Stimulated activated CD4-positive, alpha-beta T cell treated with anti-CD3 and anti-CD28 coated beads, Interleukin-4, amount 100 ng/mL, for 4 hours (primary cell): ENCODE measurements at regions not wholly inside any gene's neighbourhood (a gene's known extent, or its start where the extent isn't known, plus 50 kb on each side); places are given as distances from the start of the nearest gene placed in this dataset.
"Not testable (repeated sequence)": the region's sequence is repeated elsewhere in the genome, so short reads cannot be mapped to it uniquely, and the experiment has no call there.

Experiments
- DNase-seq, 2 experiments: peaks; one replicate each; pipeline ENCODE4 v3.0.0-alpha.2; 2020

DNA sequence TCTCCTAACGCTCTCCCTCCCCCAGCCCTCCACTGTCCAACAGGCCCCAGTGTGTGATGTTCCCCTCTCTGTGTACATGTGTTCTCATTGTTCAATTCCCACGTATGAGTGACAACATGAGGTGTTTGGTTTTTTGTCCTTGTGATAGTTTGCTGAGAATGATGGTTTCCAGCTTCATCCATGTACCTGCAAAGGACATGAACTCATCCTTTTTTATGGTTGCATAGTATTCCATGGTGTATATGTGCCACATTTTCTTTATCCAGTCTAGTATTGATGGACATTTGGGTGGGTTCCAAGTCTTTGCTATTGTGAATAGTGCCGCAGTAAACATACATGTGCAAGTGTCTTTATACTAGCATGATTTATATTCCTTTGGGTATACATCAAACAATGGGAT lies 347.4 kb downstream of the MAGEE1 start:
- DNase-seq, result not testable (repeated sequence)

- no peak for DNase-seq
These were observed 368.8 kb downstream of the MAGEE1 start for GRCh38 chrX:76796311-76796710.

GRCh38 chrX:76802708-76803107 lies 375.2 kb downstream of the MAGEE1 start:
- DNase-seq, result no peak

GRCh38 chrX:76815754-76816153 lies 388.2 kb downstream of the MAGEE1 start:
- DNase-seq, result no peak

DNA sequence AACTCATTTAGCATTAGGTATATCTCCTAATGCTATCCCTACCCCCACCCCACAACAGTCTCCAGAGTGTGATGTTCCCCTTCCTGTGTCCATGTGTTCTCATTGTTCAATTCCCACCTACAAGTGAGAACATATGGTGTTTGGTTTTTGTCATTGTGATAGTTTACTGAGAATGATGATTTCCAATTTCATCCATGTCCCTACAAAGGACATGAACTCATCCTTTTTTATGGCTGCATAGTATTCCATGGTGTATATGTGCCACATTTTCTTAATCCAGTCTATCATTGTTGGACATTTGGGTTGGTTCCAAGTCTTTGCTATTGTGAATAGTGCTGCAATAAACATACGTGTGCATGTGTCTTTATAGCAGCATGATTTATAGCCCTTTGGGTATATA lies 389.8 kb downstream of the MAGEE1 start:
- DNase-seq, result not testable (repeated sequence)

- DNase-seq, result no peak
These were observed 393.8 kb downstream of the MAGEE1 start for GRCh38 chrX:76821276-76821675.

DNA sequence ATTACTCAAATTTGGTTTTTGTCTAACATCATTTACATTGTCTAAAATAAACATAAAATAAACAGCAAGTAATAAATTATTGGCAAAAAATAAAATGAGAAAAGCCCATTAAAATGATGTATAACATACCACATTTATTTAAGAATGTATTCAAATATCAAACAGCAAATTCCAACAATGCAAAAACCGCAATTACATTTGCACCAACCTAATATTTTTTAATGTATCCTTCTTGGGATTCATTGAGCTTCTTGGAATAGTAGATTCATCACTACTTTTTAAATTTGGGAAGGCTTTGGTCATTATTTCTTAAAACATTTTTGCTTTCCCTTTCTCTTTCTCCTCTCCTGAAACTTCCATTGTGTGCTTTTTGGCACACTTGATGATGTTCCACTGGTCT lies 400.2 kb downstream of the MAGEE1 start:
- no peak for DNase-seq

DNA sequence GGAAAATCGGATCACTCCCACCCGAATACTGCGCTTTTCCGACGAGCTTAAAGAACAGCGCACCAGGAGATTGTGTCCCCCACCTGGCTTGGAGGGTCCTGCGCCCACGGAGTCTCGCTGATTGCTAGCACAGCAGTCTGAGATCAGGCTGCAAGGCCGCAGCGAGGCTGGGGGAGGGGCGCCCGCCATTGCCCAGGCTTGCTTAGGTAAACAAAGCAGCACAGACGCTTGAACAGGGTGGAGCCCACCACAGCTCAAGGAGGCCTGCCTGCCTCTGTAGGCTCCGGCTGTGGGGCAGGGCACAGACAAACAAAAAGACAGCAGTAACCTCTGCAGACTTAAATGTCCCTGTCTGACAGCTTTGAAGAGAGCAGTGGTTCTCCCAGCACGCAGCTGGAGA lies 413.4 kb downstream of the MAGEE1 start:
- DNase-seq, result not testable (repeated sequence)

DNA sequence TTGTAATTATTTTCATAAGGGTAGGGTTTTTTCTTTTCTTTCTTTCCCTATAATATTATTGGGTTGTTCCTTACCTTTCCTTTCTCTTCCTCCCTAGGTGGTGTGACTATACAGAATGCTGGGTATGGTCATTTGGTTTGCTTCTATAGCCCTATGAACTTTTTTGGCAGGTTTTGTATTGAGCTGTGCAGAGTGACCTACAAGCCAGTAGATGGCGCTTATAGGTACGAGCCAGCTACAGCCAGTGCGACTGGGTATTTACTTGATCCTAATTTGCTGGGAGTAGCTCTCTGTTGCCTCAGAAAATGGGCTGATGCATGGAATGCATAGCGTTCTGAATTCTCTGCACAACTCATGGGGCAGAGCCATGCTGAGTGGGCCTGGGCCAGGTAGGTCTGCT lies 423.3 kb downstream of the MAGEE1 start:
- no peak for DNase-seq

- no peak for DNase-seq
These were observed 435.0 kb downstream of the MAGEE1 start for GRCh38 chrX:76862509-76862908.

GRCh38 chrX:76893930-76894329 lies 466.4 kb downstream of the MAGEE1 start:
- no peak for DNase-seq

DNA sequence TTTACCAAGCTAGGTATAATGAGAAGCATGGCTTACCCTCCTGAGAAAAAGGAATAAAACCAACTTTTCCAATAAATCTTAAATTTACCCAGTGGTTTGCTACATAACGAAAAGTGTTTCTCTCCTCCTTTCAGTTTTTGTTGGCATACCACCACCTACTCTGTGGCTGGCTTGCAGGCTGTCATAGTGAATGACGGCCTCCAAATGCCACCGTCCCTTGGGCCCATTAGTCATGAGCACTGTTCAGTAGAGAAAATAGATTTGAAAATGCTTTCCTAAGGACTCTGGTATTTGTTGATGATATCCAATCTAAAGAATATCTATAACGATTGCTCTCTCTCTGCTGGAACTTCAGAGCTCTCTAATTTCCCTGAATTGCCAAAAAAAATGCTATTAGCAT lies 488.3 kb downstream of the MAGEE1 start:
- DNase-seq, result no peak

DNA sequence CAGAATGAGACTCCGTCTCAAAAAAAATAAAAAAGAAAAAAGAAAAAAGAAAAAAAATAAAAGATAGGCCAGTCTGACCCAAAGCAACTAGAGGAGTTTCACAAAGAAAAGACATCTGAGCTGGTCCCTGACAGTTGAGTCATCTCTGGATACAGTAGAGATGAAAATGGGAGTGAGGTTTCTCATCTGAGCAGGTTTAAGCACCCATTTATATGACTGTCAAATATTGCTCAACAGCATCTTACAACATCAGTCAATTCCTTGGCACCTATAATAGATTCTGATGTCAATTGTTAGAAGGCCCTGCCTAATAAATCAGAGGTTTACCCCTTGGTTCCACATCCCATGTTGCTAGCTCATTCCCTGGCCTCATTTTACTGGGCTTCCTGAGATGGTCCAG lies 490.5 kb downstream of the MAGEE1 start:
- no peak for DNase-seq

- DNase-seq, result no peak
These were observed 492.3 kb downstream of the MAGEE1 start for GRCh38 chrX:76919761-76920160.

GRCh38 chrX:76920607-76921006 lies 493.1 kb downstream of the MAGEE1 start:
- DNase-seq, result no peak

DNA sequence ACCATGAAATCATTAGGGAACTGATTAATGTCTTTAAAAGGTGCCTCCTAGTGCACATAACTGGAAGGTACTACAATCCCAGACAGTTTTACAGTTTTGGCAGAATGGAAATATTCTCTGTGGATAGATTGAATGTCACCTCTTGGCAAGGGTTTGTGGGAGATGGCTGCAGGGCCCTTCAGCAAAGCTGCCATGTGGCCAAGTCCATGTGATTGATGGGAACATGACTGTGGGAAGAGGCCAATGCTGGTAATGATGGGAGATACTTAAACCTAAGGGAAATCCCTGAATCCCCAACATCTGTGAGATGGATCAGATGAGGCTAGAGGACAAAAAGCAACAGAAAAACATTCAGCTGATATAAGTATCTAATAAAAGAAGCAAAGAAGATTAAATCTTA lies 493.7 kb downstream of the MAGEE1 start:
- DNase-seq, result no peak

DNA sequence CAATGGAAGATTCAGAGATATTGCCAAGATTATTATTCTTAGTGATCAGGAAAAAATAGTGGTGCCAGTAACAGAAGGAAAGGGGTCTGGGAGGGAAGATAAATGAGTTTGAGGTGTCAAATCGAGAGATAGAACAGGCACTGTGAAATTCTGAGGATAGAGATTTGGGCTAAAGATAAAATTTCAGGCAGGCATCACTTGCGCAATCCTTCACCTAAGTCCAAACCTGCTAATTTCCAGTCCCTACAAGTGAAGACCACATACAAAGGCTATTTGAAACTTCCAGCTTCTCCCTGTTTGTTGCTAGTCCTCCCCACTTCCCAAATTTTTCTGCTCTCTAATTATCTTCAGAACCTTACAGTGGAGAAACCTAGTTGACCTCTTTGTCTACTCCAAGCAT lies 494.6 kb downstream of the MAGEE1 start:
- DNase-seq, result no peak

- not testable (repeated sequence) for DNase-seq
These were observed 497.1 kb downstream of the MAGEE1 start for GRCh38 chrX:76924616-76925015.

GRCh38 chrX:76931518-76931917 lies 504.0 kb downstream of the MAGEE1 start:
- DNase-seq, result no peak

DNA sequence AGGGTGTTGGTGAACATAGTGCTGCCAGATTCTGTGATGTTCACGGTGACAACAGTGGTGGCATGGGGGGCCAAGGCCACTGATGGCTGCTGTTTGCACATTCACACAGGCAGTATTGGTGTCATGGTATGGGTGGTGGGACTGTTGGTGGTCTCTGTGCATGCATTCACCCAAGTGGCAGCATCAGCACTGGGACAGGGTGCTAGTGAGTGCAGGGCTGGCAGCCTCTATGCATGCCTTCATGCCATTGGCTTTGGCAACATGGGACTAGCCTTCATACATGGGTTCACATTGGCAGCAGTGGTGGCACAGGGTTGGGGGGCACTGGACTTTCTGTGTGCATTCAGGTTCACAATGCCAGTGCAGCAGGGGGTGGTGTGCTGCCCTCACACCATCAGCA lies 489.7 kb upstream of the FGF16 start:
- DNase-seq, result no peak

GRCh38 chrX:76971393-76972376 lies 475.5 kb upstream of the FGF16 start:
- no peak for DNase-seq

DNA sequence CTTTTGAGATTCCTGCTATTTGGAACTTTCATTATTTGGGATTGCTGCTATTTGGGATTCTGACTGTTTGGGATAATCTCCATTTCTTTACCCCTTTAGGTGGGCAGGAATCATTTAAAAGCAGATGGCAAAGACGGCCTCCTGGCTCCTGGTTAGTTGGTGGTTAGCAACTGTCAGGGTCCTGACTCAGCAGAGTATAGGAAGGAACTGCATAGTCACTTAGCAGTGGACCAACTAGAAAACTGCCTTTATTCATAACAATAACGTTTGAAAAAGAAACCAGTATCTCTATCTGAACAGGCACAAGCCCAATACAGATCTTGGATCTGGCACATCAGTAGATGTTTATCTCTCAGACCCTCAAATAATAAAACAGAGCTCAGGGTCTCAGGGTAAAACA lies 469.7 kb upstream of the FGF16 start:
- DNase-seq, result no peak

- DNase-seq, result no peak
These were observed 459.8 kb upstream of the FGF16 start for GRCh38 chrX:76987381-76987780.

DNA sequence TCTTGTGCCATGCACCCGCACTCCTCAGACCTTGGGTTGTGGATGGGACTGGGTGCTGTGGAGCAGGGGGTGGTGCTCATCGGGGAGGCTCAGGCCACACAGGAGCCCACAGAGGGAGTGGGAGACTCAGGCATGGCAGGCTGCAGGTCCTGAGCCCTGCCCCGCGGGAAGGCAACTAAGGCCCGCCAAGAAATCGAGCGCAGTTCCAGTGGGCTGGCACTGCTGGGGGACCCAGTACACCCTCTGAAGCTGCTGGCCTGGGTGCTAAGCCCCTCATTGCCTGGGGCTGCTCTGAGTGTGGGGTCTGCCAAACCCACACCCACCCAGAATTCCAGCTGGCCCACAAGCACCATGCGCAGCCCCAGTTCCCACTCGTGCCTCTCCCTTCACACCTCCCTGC lies 450.5 kb upstream of the FGF16 start:
- no peak for DNase-seq

DNA sequence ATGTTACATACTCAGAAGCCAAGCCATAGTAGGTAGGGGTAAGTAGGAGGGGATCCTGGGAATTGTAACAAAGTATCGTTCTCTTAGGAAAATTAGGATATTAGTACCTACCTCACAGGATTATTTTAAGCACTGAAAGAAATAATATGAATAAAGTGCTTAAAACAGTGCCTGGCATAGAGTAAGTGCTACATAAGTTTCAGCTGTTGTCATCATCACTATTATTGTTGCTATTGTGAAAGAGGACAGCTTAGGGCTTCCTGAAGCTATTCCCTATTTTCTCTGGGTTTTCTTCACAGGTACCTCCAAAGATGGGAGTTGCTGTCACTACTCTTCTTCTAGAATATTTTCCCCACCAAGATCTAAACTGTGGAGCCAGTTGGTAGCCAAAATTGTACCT lies 443.7 kb upstream of the FGF16 start:
- no peak for DNase-seq
